ENCODE measurements at regions not wholly inside any gene's neighbourhood (a gene's known extent, or its start where the extent isn't known, plus 50 kb on each side); places are given as distances from the start of the nearest gene placed in this dataset.
"Not testable (repeated sequence)": the region's sequence is repeated elsewhere in the genome, so short reads cannot be mapped to it uniquely, and the experiment has no call there.

DNA sequence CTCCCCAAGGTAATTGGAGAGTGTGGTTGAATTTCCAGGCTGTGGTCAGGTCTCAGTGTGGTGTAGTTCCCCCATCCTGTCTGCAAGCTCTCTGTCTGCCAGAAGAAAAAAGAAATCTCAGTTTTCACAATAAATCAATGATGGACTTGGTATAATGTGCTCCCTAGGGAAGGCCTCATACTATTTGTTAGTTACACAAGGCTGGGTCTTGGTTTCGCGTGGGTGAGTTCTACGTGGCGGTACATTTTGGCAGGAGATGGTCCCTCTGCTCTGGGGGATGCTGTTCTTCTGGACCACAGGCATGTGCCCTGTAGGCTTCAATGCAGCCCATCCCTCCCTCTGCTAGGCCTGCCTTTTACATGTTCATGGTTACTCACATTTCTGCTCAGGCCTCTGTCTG is 206.4 kb upstream of the PELI2 start:
- intact Hi-C loops (cut with DNase I), result no loop called here
- DNase-seq (ENCODE audit: low spot score) (no peak), ATAC-seq (peak; percentile 16)

- ATAC-seq, result no peak
- intact Hi-C loops (cut with DNase I), result no loop called here
- DNase-seq (ENCODE audit: low spot score), result no peak
Observed at GRCh38 chr14:55912344-55912743, 205.9 kb upstream of the PELI2 start.

GRCh38 chr14:55913324-55914025 is 204.7 kb upstream of the PELI2 start:
- no peak for DNase-seq (ENCODE audit: low spot score)
- intact Hi-C loops (cut with DNase I), result no loop called here
- ATAC-seq, result peak; percentile 94

GRCh38 chr14:55914771-55915170 is 203.4 kb upstream of the PELI2 start:
- ATAC-seq, result no peak
- DNase-seq (ENCODE audit: low spot score), result no peak
- intact Hi-C loops (cut with DNase I), result no loop called here

DNA sequence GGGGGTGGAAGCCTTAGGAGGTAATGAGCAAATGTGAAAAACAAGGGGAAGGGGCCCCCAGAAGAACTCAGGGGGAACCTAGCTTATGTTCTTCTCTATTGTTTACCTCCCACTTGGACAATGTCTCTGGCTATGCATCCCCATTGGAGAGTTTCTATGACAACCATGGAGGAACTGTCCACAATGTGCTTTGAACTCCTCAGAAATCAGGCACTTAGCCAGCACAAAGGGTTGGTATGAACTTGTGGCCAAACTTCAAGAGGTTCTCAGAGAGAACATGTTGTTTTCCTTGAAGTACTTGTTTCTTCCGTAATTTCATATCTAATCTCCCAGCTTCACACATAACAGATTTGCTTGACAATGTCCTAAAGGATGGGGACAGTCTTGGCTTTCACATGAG is 202.8 kb upstream of the PELI2 start:
- intact Hi-C loops (cut with DNase I), result no loop called here
- ATAC-seq (no peak), DNase-seq (ENCODE audit: low spot score) (no peak)

GRCh38 chr14:55919800-55920199 is 198.4 kb upstream of the PELI2 start:
- ATAC-seq; DNase-seq (ENCODE audit: low spot score); intact Hi-C loops (cut with DNase I): not testable (repeated sequence)

DNA sequence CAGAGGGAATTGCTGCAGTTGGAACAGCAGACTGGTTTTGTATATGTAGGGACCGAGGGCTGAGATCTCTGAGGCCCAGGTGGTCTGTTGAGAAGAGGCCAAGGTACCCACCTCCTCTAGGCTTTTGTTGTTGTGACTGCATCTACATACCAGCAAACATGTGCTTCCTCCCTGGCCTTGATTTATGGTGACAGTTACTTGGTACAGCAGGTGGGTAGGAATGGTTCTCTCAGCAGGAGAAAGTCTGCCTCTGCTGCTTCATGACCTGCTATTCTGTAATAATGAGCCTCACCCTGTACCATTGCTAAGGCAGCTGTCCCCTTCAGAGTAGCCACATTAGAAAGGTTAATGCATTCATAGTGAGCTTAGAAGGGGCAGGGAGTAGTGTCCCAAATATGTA is 196.7 kb upstream of the PELI2 start:
- intact Hi-C loops (cut with DNase I), result no loop called here
- no peak for DNase-seq (ENCODE audit: low spot score)
- ATAC-seq, result no peak

DNA sequence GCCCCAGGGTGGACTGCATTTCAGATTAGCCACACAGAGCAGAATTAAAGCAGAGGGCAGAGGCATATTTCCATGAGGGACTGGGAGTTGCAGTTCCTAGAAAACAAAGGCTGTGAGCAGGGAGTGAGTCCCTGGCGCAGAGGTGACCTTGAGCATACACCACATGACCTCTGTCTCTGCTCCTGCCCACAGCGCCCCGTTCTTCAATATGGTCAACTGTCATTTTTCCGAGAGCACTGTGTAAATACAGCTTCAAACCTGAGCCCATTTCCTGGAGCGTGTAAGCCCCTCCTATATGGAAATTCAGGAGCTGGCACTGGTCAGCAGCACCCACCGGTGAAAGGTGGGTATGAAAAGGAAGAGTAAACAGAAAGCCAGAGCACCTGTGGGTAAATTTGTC is 192.2 kb upstream of the PELI2 start:
- intact Hi-C loops (cut with DNase I), result no loop called here
- DNase-seq (ENCODE audit: low spot score) (no peak), ATAC-seq (peak; percentile 17)

- no peak for DNase-seq (ENCODE audit: low spot score)
- no peak for ATAC-seq
- intact Hi-C loops (cut with DNase I), result no loop called here
Observed at GRCh38 chr14:55927028-55927427, 191.2 kb upstream of the PELI2 start.

DNA sequence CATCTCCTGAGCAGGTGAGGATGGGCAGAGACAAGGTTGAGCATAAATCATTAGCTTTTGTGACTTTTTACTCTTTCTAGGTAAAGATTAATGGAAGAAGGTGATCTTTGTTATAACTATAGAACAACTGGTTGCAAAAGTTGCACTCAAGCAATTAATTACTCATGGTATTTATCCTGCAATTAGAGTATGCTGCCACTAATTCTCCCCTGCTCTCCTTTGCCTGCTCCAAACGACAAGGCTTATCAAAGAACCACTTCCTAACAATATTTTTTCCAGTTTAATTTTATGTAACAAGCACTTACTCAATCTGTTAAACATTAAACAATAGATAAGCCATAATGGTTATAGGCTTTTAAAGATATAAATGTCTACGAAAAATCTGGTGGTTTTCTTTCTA is 189.9 kb upstream of the PELI2 start:
- no peak for ATAC-seq
- intact Hi-C loops (cut with DNase I), result no loop called here
- no peak for DNase-seq (ENCODE audit: low spot score)

- intact Hi-C loops (cut with DNase I), result no loop called here
- no peak for ATAC-seq
Observed at GRCh38 chr14:55929136-55929535, 189.1 kb upstream of the PELI2 start.

GRCh38 chr14:55930016-55930784 is 188.0 kb upstream of the PELI2 start:
- DNase-seq (ENCODE audit: low spot score) (no peak), ATAC-seq (no peak)
- intact Hi-C loops (cut with DNase I), result no loop called here

More at GRCh38 chr14:55929136-55929535, 189.1 kb upstream of the PELI2 start:
- no peak for DNase-seq (ENCODE audit: low spot score)

GRCh38 chr14:55936691-55937090 is 181.5 kb upstream of the PELI2 start:
- intact Hi-C loops (cut with DNase I), result no loop called here
- ATAC-seq, result no peak
- no peak for DNase-seq (ENCODE audit: low spot score)

GRCh38 chr14:55938249-55938791 is 179.9 kb upstream of the PELI2 start:
- DNase-seq (ENCODE audit: low spot score) (no peak), ATAC-seq (peak; percentile 39)
- intact Hi-C loops (cut with DNase I), result no loop called here

DNA sequence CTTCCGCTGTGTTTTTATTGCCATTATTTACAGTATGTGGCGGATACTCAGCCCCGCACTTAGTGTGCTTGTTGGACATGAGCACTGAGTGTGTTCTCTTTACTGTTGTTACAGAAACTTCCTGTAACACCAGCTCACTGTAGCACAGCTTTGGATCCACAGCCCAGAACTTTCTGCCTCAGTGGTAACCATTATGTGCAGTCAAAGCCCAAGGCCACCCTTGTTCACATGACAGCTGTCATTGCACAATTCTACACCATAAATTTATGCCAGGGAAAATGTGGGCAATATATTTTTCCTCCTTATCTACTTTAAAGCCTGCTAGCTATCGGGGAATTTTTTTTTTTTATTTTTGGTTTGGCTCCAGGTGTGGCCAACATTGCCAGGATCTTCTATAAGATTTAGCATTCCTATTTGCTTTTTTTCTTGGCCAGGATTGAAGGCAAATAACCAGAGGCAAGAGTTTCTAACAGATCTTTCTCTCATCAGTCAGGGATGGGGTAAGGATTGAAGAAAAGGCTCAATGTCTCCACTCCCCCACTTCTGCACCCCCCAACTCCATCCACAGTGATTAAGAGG is 176.0 kb upstream of the PELI2 start:
- intact Hi-C loops (cut with DNase I), result no loop called here
- ATAC-seq, result no peak
- no peak for DNase-seq (ENCODE audit: low spot score)

GRCh38 chr14:55942826-55943225 is 175.4 kb upstream of the PELI2 start:
- DNase-seq (ENCODE audit: low spot score) (no peak), ATAC-seq (no peak)
- intact Hi-C loops (cut with DNase I), result no loop called here

GRCh38 chr14:55944757-55945156 is 173.5 kb upstream of the PELI2 start:
- ATAC-seq, result no peak
- intact Hi-C loops (cut with DNase I), result no loop called here
- no peak for DNase-seq (ENCODE audit: low spot score)

- no peak for ATAC-seq
- intact Hi-C loops (cut with DNase I), result no loop called here
Observed at GRCh38 chr14:55946231-55946630, 172.0 kb upstream of the PELI2 start.

GRCh38 chr14:55948399-55948798 is 169.8 kb upstream of the PELI2 start:
- no peak for DNase-seq (ENCODE audit: low spot score)
- no peak for ATAC-seq
- intact Hi-C loops (cut with DNase I), result no loop called here

More at GRCh38 chr14:55946231-55946630, 172.0 kb upstream of the PELI2 start:
- DNase-seq (ENCODE audit: low spot score), result no peak

- intact Hi-C loops (cut with DNase I), result no loop called here
- ATAC-seq, result no peak
- DNase-seq (ENCODE audit: low spot score), result no peak
Observed at GRCh38 chr14:55949708-55950107, 168.5 kb upstream of the PELI2 start.
